Adrenal gland (tissue), 5 donors: ENCODE measurements at regions not wholly inside any gene's neighbourhood (a gene's known extent, or its start where the extent isn't known, plus 50 kb on each side); places are given as distances from the start of the nearest gene placed in this dataset.
"Not testable (repeated sequence)": the region's sequence is repeated elsewhere in the genome, so short reads cannot be mapped to it uniquely, and the experiment has no call there.

ENCODE experiments used
- CTCF ChIP-seq, 6 experiments: fragments of 450-650 bp in 4 of 6; fragments of 200-600 bp in 2 of 6; sonication (generic) in 1 of 6; IDR thresholded peaks; 1 replicate in 5 of 6; 2 replicates in 1 of 6; pipeline versions ENCODE4 v1.5.1 to v1.8.0; 2016 to 2021; ENCODE audit warnings: antibody characterized with exemption in 6 of 6, mild to moderate bottlenecking in 2 of 6, moderate library complexity in 1 of 6
- POLR2A ChIP-seq, 2 donors: fragments of 450-650 bp; IDR thresholded peaks; one replicate each; pipeline ENCODE4 v1.6.1; 2017; ENCODE audit warnings: antibody characterized with exemption in 2 of 2, mild to moderate bottlenecking in 2 of 2, moderate library complexity in 1 of 2
- donor health status: DM: no; HTN: no; CAD: no.

GRCh38 chr7:39833865-39834634, 116.0 kb upstream of the CDK13 start:
- not testable (repeated sequence) for TF ChIP-seq POLR2A, CTCF (IDR thresholded peaks at IDR 0.05)
